Central memory CD8-positive, alpha-beta T cell (primary cell): ENCODE measurements at regions not wholly inside any gene's neighbourhood (a gene's known extent, or its start where the extent isn't known, plus 50 kb on each side); places are given as distances from the start of the nearest gene placed in this dataset.

ENCODE experiments used
- ATAC-seq: fragments of 150-1000 bp; cut with Tn5 transposase; replicated peaks from 2 replicates; pipeline ENCODE4 v1.10.0; 2022; ENCODE audit warnings: mild to moderate bottlenecking, moderate FRiP score, moderate number of reproducible peaks; ENCODE audit not compliant: poor library complexity, severe bottlenecking; ENCODE audit errors: extremely low read depth
- DNase-seq, 2 donors: peaks; one replicate each; pipeline ENCODE4 v3.0.0; 2021; ENCODE audit warnings: low spot score in 2 of 2
- H3K27ac Mint-ChIP-seq: one replicate; pipeline ENCODE4 v1.8.0; 2022; ENCODE audit warnings: low read depth, mild to moderate bottlenecking, moderate library complexity, mixed read lengths
- H3K27me3 Mint-ChIP-seq: one replicate; pipeline ENCODE4 v1.8.0; 2022; ENCODE audit warnings: mixed read lengths
- H3K36me3 Mint-ChIP-seq: one replicate; pipeline ENCODE4 v1.8.0; 2022; ENCODE audit warnings: mild to moderate bottlenecking, moderate library complexity, mixed read lengths; ENCODE audit not compliant: insufficient read depth
- H3K4me1 Mint-ChIP-seq: one replicate; pipeline ENCODE4 v1.8.0; 2022; ENCODE audit warnings: mixed read lengths
- H3K4me3 Mint-ChIP-seq: one replicate; pipeline ENCODE4 v1.8.0; 2022; ENCODE audit warnings: mild to moderate bottlenecking, moderate library complexity, mixed read lengths
- H3K9me3 Mint-ChIP-seq: one replicate; pipeline ENCODE4 v1.8.0; 2022; ENCODE audit warnings: mixed read lengths

DNA sequence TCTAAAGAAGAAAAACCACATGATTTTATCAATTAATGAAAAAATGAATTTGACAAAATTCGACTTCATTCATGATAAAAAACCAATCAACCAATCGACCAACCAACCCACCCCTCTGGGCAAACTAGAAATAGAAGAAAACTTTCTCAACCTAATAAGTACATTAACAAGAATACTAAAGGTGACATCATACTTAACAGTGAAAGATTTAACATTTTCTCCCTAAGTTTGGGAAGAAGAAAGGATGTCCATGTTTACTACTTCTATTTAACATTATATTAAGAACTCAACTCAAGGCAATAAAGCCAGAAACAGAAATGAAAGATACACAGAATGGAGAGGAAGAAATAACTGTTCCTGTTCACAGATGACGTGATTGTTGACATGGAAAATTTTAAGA is 476.1 kb upstream of the MEF2C start:
- Mint-ChIP-seq H3K4me1 (no peaks in the 10 kb centered on the region), H3K27ac (no peak overlapping the region), H3K4me3 (no peak overlapping the region), H3K36me3 (no peaks in the 10 kb centered on the region), H3K9me3 (peaks cover 11% of the 10 kb centered on the region), H3K27me3 (no peaks in the 10 kb centered on the region)
- no peak for ATAC-seq
- no peak for DNase-seq

DNA sequence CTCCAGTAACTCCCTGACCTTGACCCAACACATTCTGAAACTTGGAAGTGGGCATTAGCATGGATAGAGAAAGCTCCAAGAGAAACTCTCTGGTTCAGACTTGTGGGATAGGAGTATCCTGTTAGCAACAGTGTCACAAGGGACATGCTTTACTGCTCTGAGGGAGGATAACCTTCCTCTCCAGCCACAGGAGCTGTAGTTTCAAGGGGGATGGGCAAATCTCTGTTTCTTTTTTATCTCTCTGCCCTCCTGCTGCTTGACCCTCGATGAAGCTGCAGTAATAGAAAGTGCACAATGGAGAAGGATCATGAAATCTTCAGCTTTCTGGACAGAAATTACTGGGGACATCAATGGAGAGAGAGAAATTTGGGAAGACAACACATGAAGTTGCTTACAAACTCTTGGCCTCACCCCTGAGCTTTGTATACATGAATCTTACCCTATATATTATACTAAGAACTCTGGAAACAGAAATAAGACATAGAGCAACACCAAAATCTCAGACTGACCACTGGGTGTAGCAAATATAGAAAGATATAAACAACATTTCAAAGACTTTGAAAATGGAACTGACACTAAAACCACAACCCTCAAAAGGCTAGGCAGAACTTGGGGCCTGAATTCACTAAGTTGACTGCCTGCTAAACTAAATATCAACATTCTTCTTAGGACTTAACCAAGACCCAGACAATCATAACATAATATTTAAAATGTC is 471.0 kb upstream of the MEF2C start:
- H3K36me3 Mint-ChIP-seq: no peaks in the 10 kb centered on the region
- H3K27me3 Mint-ChIP-seq: no peaks in the 10 kb centered on the region

DNA sequence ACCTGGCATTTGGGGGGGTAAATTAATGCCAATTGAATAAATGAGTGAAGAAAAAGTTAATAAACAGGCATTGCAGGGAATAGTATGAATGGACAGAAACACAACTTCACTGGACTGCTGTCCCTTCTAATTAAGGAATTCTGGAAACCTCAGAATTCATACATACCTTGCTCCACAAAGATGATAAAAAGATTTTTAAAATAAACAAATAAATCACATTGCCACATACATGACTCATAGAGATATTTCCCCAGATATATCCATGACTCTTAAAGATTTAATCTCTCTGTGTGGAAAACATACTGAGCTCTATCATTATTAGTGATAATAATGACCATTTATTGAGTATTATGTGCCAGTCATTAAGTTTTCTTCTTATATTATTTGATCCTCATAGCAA is 469.0 kb upstream of the MEF2C start:
- H3K36me3 Mint-ChIP-seq: no peaks in the 10 kb centered on the region
- no peaks in the 10 kb centered on the region for H3K9me3 Mint-ChIP-seq
- H3K4me1 Mint-ChIP-seq: no peaks in the 10 kb centered on the region
- no peak overlapping the region for H3K4me3 Mint-ChIP-seq
- ATAC-seq (no peak), DNase-seq (no peak)
- H3K27me3 Mint-ChIP-seq: no peaks in the 10 kb centered on the region
- no peak overlapping the region for H3K27ac Mint-ChIP-seq

More for the DNA sequence above, 471.0 kb upstream of the MEF2C start:
- Mint-ChIP-seq H3K4me1 (no peaks in the 10 kb centered on the region), H3K9me3 (no peaks in the 10 kb centered on the region), H3K4me3 (no peak overlapping the region), H3K27ac (no peak overlapping the region)
- ATAC-seq (no peak), DNase-seq (no peak)

DNA sequence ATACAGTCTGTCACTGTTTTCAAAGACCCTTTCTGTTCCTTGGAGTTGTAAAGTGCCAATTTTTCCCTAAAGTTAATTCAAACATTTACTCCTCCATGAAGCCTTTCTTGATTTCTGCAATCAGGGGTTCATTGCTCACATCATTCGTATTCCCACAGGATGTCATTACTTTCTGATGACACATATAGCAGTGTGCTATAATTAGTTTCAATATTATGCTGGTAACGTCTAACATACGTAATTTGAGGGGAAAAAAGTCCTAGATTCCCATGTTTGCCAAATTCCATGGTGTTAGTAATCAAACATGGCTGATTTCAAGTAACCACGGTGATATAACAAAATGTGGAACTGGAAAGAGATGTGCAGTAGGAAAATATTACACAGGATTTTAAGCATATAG is 468.2 kb upstream of the MEF2C start:
- Mint-ChIP-seq H3K4me1 (no peaks in the 10 kb centered on the region), H3K9me3 (no peaks in the 10 kb centered on the region), H3K36me3 (no peaks in the 10 kb centered on the region), H3K27me3 (no peaks in the 10 kb centered on the region), H3K27ac (no peak overlapping the region), H3K4me3 (no peak overlapping the region)
- DNase-seq: no peak
- no peak for ATAC-seq

DNA sequence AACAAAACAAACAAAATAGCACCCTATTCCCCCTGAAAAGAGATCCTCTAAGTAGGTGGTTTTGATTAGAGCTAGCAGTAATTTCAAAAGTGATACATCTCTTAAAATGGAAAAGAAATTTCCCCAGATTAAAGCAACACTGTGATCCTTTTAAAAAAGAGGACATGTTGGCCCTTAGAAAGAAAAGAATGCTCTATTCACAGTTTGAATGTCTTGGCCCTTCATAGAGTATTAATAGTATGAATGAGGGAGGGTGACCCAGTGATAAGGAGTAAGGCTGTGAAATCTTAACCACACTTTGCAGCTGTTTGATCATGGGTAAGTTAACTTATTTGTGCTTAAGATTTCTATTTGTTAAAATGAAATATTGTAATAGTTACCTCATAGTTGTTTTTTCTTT is 467.7 kb upstream of the MEF2C start:
- Mint-ChIP-seq H3K4me1 (no peaks in the 10 kb centered on the region), H3K9me3 (no peaks in the 10 kb centered on the region), H3K27ac (no peak overlapping the region), H3K27me3 (no peaks in the 10 kb centered on the region), H3K36me3 (no peaks in the 10 kb centered on the region), H3K4me3 (no peak overlapping the region)
- no peak for ATAC-seq
- DNase-seq: no peak

DNA sequence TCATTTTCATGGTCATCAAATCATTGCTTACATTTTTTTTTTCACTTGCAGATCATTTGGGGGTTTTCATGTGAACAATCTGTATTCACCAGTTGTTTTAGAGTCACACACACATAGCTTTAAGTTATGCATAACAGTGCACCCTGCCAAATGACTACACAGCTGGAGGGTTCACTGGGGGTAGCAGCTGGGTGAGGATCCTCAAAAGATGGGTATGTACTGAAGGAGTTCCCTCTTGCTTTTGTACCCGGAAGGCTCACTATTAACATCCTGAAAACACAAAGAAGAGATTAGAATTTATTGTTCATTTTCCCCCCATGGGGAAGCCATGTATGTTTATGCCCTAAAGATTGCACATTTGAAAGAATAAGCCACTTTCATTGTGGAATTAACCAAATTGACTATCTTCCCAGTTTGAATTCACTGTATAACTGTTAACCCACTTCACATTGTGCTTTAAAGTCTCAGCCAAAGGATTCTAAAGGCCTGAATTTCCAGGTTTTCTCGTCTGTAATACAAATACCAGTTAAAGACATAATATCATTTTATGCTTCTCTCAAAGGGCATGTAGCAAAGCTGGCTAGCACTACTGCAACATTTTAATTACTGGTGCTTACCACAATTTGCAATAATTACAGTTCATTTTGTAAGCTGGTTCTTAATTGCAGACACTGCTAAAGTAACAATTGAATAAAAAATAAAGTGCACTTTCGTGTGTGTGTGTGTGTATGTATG is 466.4 kb upstream of the MEF2C start:
- Mint-ChIP-seq H3K36me3 (no peaks in the 10 kb centered on the region), H3K27ac (no peak overlapping the region), H3K27me3 (no peaks in the 10 kb centered on the region), H3K9me3 (no peaks in the 10 kb centered on the region), H3K4me3 (no peak overlapping the region), H3K4me1 (no peaks in the 10 kb centered on the region)
- ATAC-seq (no peak), DNase-seq (no peak)

DNA sequence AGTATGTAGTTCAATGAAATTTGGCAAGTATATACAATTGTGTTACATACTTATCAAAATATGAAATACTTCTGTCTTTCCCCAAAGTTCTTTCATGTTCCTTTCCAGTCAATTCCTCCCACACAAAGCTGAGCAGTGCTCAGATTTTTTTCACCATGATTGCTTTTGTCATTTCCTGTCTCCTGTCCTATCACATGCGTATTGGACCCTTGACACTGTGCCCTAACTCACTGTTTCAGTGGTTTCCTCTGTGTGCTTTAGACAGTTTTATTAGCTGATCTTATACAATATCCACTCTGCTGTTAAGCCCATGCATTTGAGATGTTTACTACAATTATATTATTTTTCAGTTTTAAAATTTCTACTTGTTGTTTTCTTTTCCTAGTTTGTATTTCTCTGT is 463.6 kb upstream of the MEF2C start:
- H3K36me3 Mint-ChIP-seq: no peaks in the 10 kb centered on the region
- no peak for ATAC-seq
- DNase-seq: no peak
- no peaks in the 10 kb centered on the region for H3K27me3 Mint-ChIP-seq
- H3K4me3 Mint-ChIP-seq: no peak overlapping the region
- no peaks in the 10 kb centered on the region for H3K4me1 Mint-ChIP-seq
- H3K27ac Mint-ChIP-seq: no peak overlapping the region
- no peaks in the 10 kb centered on the region for H3K9me3 Mint-ChIP-seq

DNA sequence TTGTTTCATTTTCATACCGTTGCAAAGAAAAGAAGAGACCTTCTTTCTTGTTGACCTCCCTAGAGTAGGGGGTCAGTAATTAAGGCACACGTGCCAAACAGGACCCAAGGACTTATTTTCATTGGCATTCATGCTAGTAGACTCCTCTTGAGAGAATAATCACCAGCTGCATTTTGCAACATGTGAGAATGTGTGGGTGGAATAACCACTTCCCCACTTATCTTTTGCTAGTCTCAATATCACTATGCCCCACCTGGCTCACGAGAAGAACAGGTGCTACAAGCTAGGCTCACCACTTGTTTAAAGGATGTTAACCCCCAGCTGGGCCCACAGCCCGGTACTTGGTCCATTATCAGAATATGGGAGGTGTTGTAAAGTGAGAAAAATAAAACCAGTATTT is 460.7 kb upstream of the MEF2C start:
- no peak for ATAC-seq
- H3K4me3 Mint-ChIP-seq: no peak overlapping the region
- H3K9me3 Mint-ChIP-seq: peaks cover under 1% of the 10 kb centered on the region
- H3K36me3 Mint-ChIP-seq: no peaks in the 10 kb centered on the region
- no peaks in the 10 kb centered on the region for H3K27me3 Mint-ChIP-seq
- no peak for DNase-seq
- no peak overlapping the region for H3K27ac Mint-ChIP-seq
- H3K4me1 Mint-ChIP-seq: no peaks in the 10 kb centered on the region

DNA sequence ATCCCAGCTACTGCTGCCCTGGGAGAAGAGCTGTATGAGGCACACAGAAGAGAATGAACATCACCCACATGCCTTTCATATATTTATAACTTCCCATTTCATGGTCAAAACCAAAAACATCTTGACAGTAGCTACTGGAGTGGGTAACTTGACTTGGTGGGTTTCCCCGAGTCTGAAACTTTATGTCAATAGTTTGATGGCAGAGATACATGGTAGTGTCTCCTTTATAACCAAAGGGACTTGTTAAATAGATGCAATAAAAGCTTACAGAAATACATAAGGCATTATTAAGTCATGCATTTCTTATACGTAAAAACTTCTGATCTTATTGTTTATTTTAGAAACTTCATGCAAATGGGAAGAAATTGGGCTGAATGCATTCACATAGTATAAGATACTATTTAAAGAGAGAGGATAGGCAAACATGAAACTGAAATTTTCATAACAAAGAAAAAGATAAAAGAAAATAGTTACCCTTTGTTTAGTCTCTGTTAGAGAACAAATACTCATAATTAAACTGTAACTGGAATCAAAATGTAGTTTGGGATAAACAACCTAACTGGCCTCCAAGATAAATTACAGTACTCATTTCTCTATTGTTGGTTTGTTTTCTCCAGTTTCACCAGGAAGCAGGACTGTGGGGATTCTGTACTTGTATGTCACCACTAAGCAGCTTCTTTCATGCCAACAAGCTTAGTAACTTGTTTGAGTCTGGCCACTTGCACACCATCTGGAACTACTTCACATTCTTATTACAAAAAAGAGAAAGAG is 459.3 kb upstream of the MEF2C start:
- ATAC-seq: no peak
- Mint-ChIP-seq H3K36me3 (no peaks in the 10 kb centered on the region), H3K4me1 (no peaks in the 10 kb centered on the region), H3K27me3 (no peaks in the 10 kb centered on the region), H3K9me3 (peaks cover 6% of the 10 kb centered on the region), H3K4me3 (no peak overlapping the region), H3K27ac (no peak overlapping the region)
- no peak for DNase-seq

DNA sequence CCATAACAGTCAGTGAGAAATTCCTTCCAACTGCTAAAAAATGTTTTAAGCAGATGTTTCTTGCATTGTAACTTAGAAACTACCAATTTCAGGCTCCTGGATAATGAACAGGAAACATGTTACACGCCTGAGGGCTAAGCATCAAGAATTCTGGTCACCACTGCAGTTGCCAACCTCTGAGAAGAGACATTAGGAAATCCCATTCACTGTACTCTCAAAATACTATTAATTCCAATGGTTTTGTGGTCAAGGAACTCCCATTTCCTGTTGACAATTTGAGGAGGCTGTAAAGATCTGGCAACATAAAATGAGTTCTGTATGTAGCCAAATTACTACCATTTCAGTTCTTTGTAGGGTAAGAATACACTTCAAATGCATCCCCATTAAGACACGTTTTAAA is 456.0 kb upstream of the MEF2C start:
- H3K4me3 Mint-ChIP-seq: no peak overlapping the region
- no peaks in the 10 kb centered on the region for H3K4me1 Mint-ChIP-seq
- no peaks in the 10 kb centered on the region for H3K27me3 Mint-ChIP-seq
- ATAC-seq (no peak), DNase-seq (no peak)
- H3K36me3 Mint-ChIP-seq: no peaks in the 10 kb centered on the region
- peaks cover 11% of the 10 kb centered on the region for H3K9me3 Mint-ChIP-seq
- no peak overlapping the region for H3K27ac Mint-ChIP-seq

DNA sequence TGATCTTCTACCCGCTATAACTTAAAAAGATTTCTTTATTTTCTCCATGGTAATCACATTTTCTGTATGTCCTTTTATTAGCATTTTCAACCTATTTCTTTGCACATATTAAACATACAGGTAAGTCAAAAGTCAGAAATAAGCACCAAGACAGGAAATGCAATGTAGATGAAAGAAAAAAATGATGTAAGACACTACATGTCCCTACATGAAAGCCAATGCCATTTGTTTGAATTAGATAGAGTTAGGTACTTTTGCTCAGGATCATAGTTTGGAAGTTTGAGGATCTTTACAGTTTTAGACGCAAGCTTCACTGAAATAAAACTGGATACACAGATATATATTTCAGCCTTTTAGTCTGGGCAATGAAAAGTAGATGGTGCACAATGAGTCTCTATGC is 453.1 kb upstream of the MEF2C start:
- H3K27me3 Mint-ChIP-seq: no peaks in the 10 kb centered on the region
- no peaks in the 10 kb centered on the region for H3K36me3 Mint-ChIP-seq
- peaks cover 13% of the 10 kb centered on the region for H3K9me3 Mint-ChIP-seq
- no peak overlapping the region for H3K4me3 Mint-ChIP-seq
- no peak for DNase-seq
- H3K27ac Mint-ChIP-seq: no peak overlapping the region
- ATAC-seq: no peak
- no peaks in the 10 kb centered on the region for H3K4me1 Mint-ChIP-seq

DNA sequence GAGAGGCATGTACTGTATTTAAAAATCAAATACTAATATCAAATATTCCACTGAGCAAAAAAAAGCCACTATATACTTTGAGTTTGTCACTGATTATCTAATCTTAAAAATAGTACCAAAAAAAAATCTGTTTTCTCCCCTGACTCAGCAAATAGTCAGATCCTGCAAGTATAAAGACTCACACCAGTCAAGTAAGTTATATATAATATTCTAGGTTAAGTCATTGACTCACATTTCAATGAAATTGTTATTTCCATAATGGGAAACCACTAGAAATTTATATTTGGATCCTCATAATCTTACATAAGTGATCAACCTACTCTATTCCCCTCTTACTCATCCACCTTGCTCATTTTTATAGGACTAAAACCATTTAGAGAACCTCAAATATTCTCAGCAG is 447.2 kb upstream of the MEF2C start:
- H3K27me3 Mint-ChIP-seq: no peaks in the 10 kb centered on the region
- H3K27ac Mint-ChIP-seq: no peak overlapping the region
- H3K36me3 Mint-ChIP-seq: no peaks in the 10 kb centered on the region
- no peak for ATAC-seq
- H3K9me3 Mint-ChIP-seq: peaks cover 20% of the 10 kb centered on the region
- H3K4me1 Mint-ChIP-seq: no peaks in the 10 kb centered on the region
- no peak for DNase-seq
- no peak overlapping the region for H3K4me3 Mint-ChIP-seq

DNA sequence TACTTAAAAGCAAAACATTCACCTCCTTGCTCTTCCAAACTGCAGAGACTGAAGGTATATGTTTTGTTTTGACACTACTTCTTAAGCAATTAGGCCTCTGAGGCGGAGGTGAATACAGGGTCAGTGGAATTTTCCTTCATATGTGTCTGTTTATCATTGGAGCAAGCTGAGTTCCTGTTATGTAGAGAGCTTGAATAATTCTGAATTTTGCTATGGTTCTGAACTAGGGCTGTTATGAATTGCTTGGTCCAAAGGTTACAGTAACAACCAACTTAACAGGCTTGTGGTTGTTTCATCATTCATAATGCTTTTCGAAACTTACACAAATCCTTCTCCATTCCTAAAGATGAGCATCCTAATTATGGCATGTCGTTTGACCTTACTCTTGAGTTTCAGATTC is 444.6 kb upstream of the MEF2C start:
- ATAC-seq: no peak
- peaks cover 25% of the 10 kb centered on the region for H3K9me3 Mint-ChIP-seq
- H3K27ac Mint-ChIP-seq: no peak overlapping the region
- no peaks in the 10 kb centered on the region for H3K4me1 Mint-ChIP-seq
- H3K4me3 Mint-ChIP-seq: no peak overlapping the region
- DNase-seq: no peak
- H3K27me3 Mint-ChIP-seq: no peaks in the 10 kb centered on the region
- no peaks in the 10 kb centered on the region for H3K36me3 Mint-ChIP-seq
